H1 (cell line): ENCODE measurements at regions not wholly inside any gene's neighbourhood (a gene's known extent, or its start where the extent isn't known, plus 50 kb on each side); places are given as distances from the start of the nearest gene placed in this dataset.

Experiments
- CTCF ChIA-PET: fragments of 300-600 bp; sonication (Branson Sonifier 250); formaldehyde crosslinking; loops from one replicate; lab custom pipeline; 2021; ENCODE audit not compliant: partially characterized antibody; lab: Charles Lee
- POLR2A ChIA-PET: fragments of 300-600 bp; sonication (Branson Sonifier 250); formaldehyde crosslinking; loops from one replicate; lab custom pipeline; 2021; ENCODE audit warnings: inconsistent platforms; ENCODE audit not compliant: partially characterized antibody; lab: Charles Lee
- DNase-seq, 2 experiments: peaks; one replicate each; pipeline versions ENCODE4 v3.0.0 to v3.0.0-alpha.2; 2010 to 2022; ENCODE audit warnings: low spot score in 2 of 2, low read depth in 1 of 2, mixed read lengths in 1 of 2
- FAIRE-seq: peaks from 2 replicates; lab custom pipeline; 2011; peaks lifted over from hg19 to GRCh38; lab: Jason Lieb, UNC
- H2AFZ ChIP-seq: 2 replicates; pipeline ENCODE4 v1.8.1; 2012; ENCODE audit warnings: low read length, inconsistent platforms
- H2AK5ac ChIP-seq: 2 replicates; pipeline ENCODE4 v1.6.1; 2013; ENCODE audit warnings: low read depth, low read length
- H2BK120ac ChIP-seq: replicated peaks from 2 replicates; pipeline ENCODE3; 2013; ENCODE audit warnings: low read depth, low read length, inconsistent platforms
- H2BK12ac ChIP-seq: 2 replicates; pipeline ENCODE4 v1.6.1; 2013; ENCODE audit warnings: low read depth, low read length
- H2BK15ac ChIP-seq: 2 replicates; pipeline ENCODE4 v1.6.1; 2013; ENCODE audit warnings: low read length
- H2BK20ac ChIP-seq: 2 replicates; pipeline ENCODE4 v1.6.1; 2013; ENCODE audit warnings: low read length
- H2BK5ac ChIP-seq: 2 replicates; pipeline ENCODE4 v1.6.1; 2013; ENCODE audit warnings: low read depth, low read length
- H3K14ac ChIP-seq: 2 replicates; pipeline ENCODE4 v1.6.1; 2013; ENCODE audit warnings: inconsistent platforms; ENCODE audit not compliant: insufficient read length
- H3K18ac ChIP-seq: 2 replicates; pipeline ENCODE4 v1.6.1; 2013; ENCODE audit warnings: low read length; ENCODE audit errors: extremely low read depth
- H3K23ac ChIP-seq: 2 replicates; pipeline ENCODE4 v1.6.1; 2013; ENCODE audit warnings: inconsistent platforms; ENCODE audit not compliant: insufficient read length
- H3K23me2 ChIP-seq: 2 replicates; pipeline ENCODE4 v1.6.1; 2013; ENCODE audit warnings: low read depth, low read length
- H3K27ac ChIP-seq: 2 replicates; pipeline ENCODE4 v1.6.1; 2011; ENCODE audit warnings: low read depth, low read length, inconsistent platforms
- H3K27me3 ChIP-seq, 4 experiments: replicated peaks in 1 of 4; 1 replicate in 1 of 4; 2 replicates in 3 of 4; pipeline versions ENCODE4 v1.6.1 to v1.8.1; 2011 to 2013; ENCODE audit warnings: low read length in 3 of 4, mild to moderate bottlenecking in 3 of 4, inconsistent platforms in 2 of 4, mixed read lengths in 2 of 4, moderate library complexity in 1 of 4; ENCODE audit not compliant: control insufficient read depth in 3 of 4, insufficient read depth in 3 of 4; ENCODE audit errors: extremely low read depth in 1 of 4
- H3K36me3 ChIP-seq, 4 experiments: 2 replicates each; pipeline versions ENCODE4 v1.6.1 to v1.8.1; 2011 to 2013; ENCODE audit warnings: mild to moderate bottlenecking in 4 of 4, low read length in 3 of 4, moderate library complexity in 2 of 4, control low read depth in 1 of 4, inconsistent platforms in 1 of 4; ENCODE audit not compliant: insufficient read depth in 4 of 4, control insufficient read depth in 2 of 4
- H3K4ac ChIP-seq: replicated peaks from 2 replicates; pipeline ENCODE3; 2013; ENCODE audit warnings: low read length, low read depth, mixed read lengths, inconsistent platforms; ENCODE audit not compliant: insufficient read length
- H3K4me1 ChIP-seq, 4 experiments: replicated peaks in 1 of 4; 1 replicate in 1 of 4; 2 replicates in 3 of 4; pipeline versions ENCODE4 v1.6.1 to v1.8.1; 2011 to 2013; ENCODE audit warnings: low read length in 3 of 4, inconsistent platforms in 2 of 4, mixed read lengths in 1 of 4; ENCODE audit not compliant: insufficient read depth in 4 of 4, control insufficient read depth in 3 of 4
- H3K4me2 ChIP-seq, 2 experiments: 2 replicates each; pipeline versions ENCODE4 v1.6.1 to v1.8.1; 2011 to 2013; ENCODE audit warnings: low read depth in 2 of 2, low read length in 2 of 2, control low read depth in 1 of 2, inconsistent platforms in 1 of 2, mild to moderate bottlenecking in 1 of 2; ENCODE audit not compliant: insufficient read depth in 1 of 2
- H3K4me3 ChIP-seq, 4 experiments: fragments of 200-600, 300-600 bp in 1 of 4; sonication (generic), shearing (Covaris generic), sonication (Bioruptor Twin) in 1 of 4; 2 replicates each; pipeline versions ENCODE4 v1.5.1 to v1.8.1; 2011 to 2016; ENCODE audit warnings: low read length in 4 of 4, low read depth in 3 of 4, control low read depth in 2 of 4, inconsistent platforms in 2 of 4, mild to moderate bottlenecking in 2 of 4, mixed read lengths in 1 of 4, moderate library complexity in 1 of 4; ENCODE audit not compliant: insufficient read depth in 2 of 4; ENCODE audit errors: extremely low read depth in 1 of 4
- H3K56ac ChIP-seq: replicated peaks from 2 replicates; pipeline ENCODE3; 2013; ENCODE audit warnings: low read depth, mild to moderate bottlenecking, mixed read lengths, low read length, inconsistent platforms; ENCODE audit not compliant: insufficient read length
- H3K79me1 ChIP-seq: 2 replicates; pipeline ENCODE4 v1.6.1; 2013; ENCODE audit warnings: low read depth, low read length, control low read depth
- H3K79me2 ChIP-seq, 2 experiments: 2 replicates each; pipeline versions ENCODE4 v1.6.1 to v1.8.1; 2012 to 2013; ENCODE audit warnings: low read length in 2 of 2, mild to moderate bottlenecking in 2 of 2, inconsistent platforms in 1 of 2; ENCODE audit not compliant: insufficient read depth in 2 of 2, control insufficient read depth in 1 of 2
- H3K9ac ChIP-seq, 4 experiments: replicated peaks in 1 of 4; 1 replicate in 1 of 4; 2 replicates in 3 of 4; pipeline versions ENCODE4 v1.6.1 to v1.8.1; 2011 to 2013; ENCODE audit warnings: low read depth in 3 of 4, low read length in 3 of 4, control low read depth in 2 of 4, mild to moderate bottlenecking in 2 of 4, moderate library complexity in 2 of 4, inconsistent platforms in 1 of 4; ENCODE audit errors: extremely low read depth in 1 of 4
- H3K9me3 ChIP-seq, 2 experiments: 2 replicates each; pipeline versions ENCODE4 v1.6.1 to v1.8.1; 2012 to 2013; ENCODE audit warnings: mild to moderate bottlenecking in 2 of 2, moderate library complexity in 2 of 2, control low read depth in 1 of 2, inconsistent platforms in 1 of 2, low read depth in 1 of 2, low read length in 1 of 2, mixed read lengths in 1 of 2; ENCODE audit not compliant: insufficient read depth in 2 of 2
- H4K20me1 ChIP-seq, 2 experiments: replicated peaks in 1 of 2; 2 replicates each; pipeline versions ENCODE3 to v1.8.1; 2011 to 2013; ENCODE audit warnings: inconsistent platforms in 2 of 2, low read length in 2 of 2, mild to moderate bottlenecking in 1 of 2; ENCODE audit not compliant: insufficient read depth in 2 of 2, control insufficient read depth in 1 of 2
- H4K5ac ChIP-seq: 2 replicates; pipeline ENCODE4 v1.6.1; 2013; ENCODE audit warnings: low read length, low read depth, mixed read lengths, inconsistent platforms; ENCODE audit not compliant: insufficient read length
- H4K8ac ChIP-seq: 2 replicates; pipeline ENCODE4 v1.8.0; 2013; ENCODE audit warnings: mild to moderate bottlenecking, moderate library complexity, low read length, inconsistent platforms; ENCODE audit not compliant: insufficient read depth; ENCODE audit errors: extremely low read depth
- H4K91ac ChIP-seq: replicated peaks from 2 replicates; pipeline ENCODE3; 2013; ENCODE audit warnings: low read length, mixed read lengths, inconsistent platforms; ENCODE audit not compliant: insufficient read length
- BRCA1 ChIP-seq: IDR thresholded peaks from 2 replicates; pipeline ENCODE4 v1.6.1; 2012; ENCODE audit warnings: low read depth, low read length, improper control_type of control experiment
- CHD1 ChIP-seq: IDR thresholded peaks from 2 replicates; pipeline ENCODE4 v1.6.1; 2012; ENCODE audit warnings: low read depth, low read length, improper control_type of control experiment
- CREB1 ChIP-seq: IDR thresholded peaks from 2 replicates; pipeline ENCODE4 v1.6.1; 2012; ENCODE audit warnings: inconsistent platforms
- SIRT6 ChIP-seq: IDR thresholded peaks from one replicate; pipeline ENCODE4 v1.7.1; 2012; ENCODE audit warnings: low read length, inconsistent platforms
- SP2 ChIP-seq: IDR thresholded peaks from 2 replicates; pipeline ENCODE4 v1.6.1; 2012; ENCODE audit warnings: mild to moderate bottlenecking, low read length, inconsistent platforms
- WGBS, 2 experiments: shearing (Covaris generic) in 1 of 2; methylation state at CpG; one replicate each; pipeline versions ENCODE4 v1.1.6 to v1.1.7; 2013 to 2015; ENCODE audit warnings: low lambda C conversion rate in 2 of 2, mixed read lengths in 2 of 2, inconsistent platforms in 1 of 2, low coverage in 1 of 2, missing lambda C conversion rate in 1 of 2; ENCODE audit not compliant: insufficient replicate concordance in 2 of 2, insufficient coverage in 1 of 2, insufficient read length in 1 of 2; ENCODE audit errors: extremely low coverage in 1 of 2, missing lambda C conversion rate in 1 of 2; 5-methylcytosine and 5-hydroxymethylcytosine counted together

- H3K27ac ChIP-seq, result no peak overlapping the region
- no peaks in the 10 kb centered on the region for H3K4me1 ChIP-seq
- H3K4ac ChIP-seq, result no peak overlapping the region
- H2BK12ac ChIP-seq, result no peak overlapping the region
- WGBS, 2 experiments, result 95% methylated on average over 11 of the region's 11 CpGs; no CpG with 5 or more reads in 1 of the 2 experiments
- H3K18ac ChIP-seq, result no peak overlapping the region
- no peak overlapping the region for H3K56ac ChIP-seq
- no peaks in the 10 kb centered on the region for H3K79me2 ChIP-seq
- CTCF ChIA-PET, result no interaction called here
- H2BK5ac ChIP-seq, result no peak overlapping the region
- no peaks in the 10 kb centered on the region for H3K36me3 ChIP-seq
- no peak overlapping the region for H2AFZ ChIP-seq
- no peaks in the 10 kb centered on the region for H4K20me1 ChIP-seq
- no peaks in the 10 kb centered on the region for H3K79me1 ChIP-seq
- H2AK5ac ChIP-seq, result no peak overlapping the region
- H3K27me3 ChIP-seq, result peaks cover 0 to 2% (median 0%) of the 10 kb centered on the region in 4 experiments; a peak in 2 of 7 replicates
- H2BK20ac ChIP-seq, result no peak overlapping the region
- 0 out of 4 replicates have a peak, but pooled peaks cover 0 to 1% of the 10 kb centered on the region in 2 experiments for H3K9me3 ChIP-seq
- no peak overlapping the region for H4K8ac ChIP-seq
- FAIRE-seq (no peak), DNase-seq (no peak)
- H3K9ac ChIP-seq, result no peak overlapping the region
- POLR2A ChIA-PET, result no interaction called here
- H4K5ac ChIP-seq, result no peak overlapping the region
- no peak overlapping the region for H4K91ac ChIP-seq
- no peak for TF ChIP-seq SP2
- no peak for TF ChIP-seq CREB1
- TF ChIP-seq CHD1, result no peak
- TF ChIP-seq SIRT6, result no peak
- TF ChIP-seq BRCA1, result no peak
- H3K23ac ChIP-seq, result no peak overlapping the region
- no peak overlapping the region for H3K4me2 ChIP-seq
- no peaks in the 10 kb centered on the region for H3K23me2 ChIP-seq
- no peak overlapping the region for H3K14ac ChIP-seq
- no peak overlapping the region for H3K4me3 ChIP-seq
- H2BK15ac ChIP-seq, result no peak overlapping the region
- no peak overlapping the region for H2BK120ac ChIP-seq
These were observed 71.6 kb upstream of the SHANK2 start for GRCh38 chr11:71323876-71324526.
